ENCODE measurements at regions not wholly inside any gene's neighbourhood (a gene's known extent, or its start where the extent isn't known, plus 50 kb on each side); places are given as distances from the start of the nearest gene placed in this dataset.

DNA sequence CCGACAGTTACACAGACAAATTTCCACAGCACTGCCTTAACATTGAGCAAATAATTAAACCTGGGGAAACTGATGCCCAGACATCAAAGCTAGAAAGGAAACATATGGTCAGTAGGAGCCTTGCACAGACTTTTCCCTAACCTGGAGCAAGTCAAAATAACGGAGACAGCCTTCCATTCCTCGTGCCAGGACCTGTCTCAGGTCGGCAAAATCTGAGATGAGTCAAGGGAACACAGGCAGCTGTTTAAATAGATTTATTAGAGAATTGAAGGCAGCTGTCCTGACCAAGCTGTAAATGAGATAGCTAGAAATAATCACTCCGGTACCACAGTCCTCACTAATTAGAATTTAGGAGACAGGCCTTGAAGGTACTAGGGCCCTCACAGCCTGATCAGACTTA is 81.2 kb downstream of the RAMP3 start:
- TF ChIP-seq, protein P1, sequence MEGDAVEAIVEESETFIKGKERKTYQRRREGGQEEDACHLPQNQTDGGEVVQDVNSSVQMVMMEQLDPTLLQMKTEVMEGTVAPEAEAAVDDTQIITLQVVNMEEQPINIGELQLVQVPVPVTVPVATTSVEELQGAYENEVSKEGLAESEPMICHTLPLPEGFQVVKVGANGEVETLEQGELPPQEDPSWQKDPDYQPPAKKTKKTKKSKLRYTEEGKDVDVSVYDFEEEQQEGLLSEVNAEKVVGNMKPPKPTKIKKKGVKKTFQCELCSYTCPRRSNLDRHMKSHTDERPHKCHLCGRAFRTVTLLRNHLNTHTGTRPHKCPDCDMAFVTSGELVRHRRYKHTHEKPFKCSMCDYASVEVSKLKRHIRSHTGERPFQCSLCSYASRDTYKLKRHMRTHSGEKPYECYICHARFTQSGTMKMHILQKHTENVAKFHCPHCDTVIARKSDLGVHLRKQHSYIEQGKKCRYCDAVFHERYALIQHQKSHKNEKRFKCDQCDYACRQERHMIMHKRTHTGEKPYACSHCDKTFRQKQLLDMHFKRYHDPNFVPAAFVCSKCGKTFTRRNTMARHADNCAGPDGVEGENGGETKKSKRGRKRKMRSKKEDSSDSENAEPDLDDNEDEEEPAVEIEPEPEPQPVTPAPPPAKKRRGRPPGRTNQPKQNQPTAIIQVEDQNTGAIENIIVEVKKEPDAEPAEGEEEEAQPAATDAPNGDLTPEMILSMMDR (IDR thresholded peaks at IDR 0.05) = no peak
- TF ChIP-seq ELF4 (CRISPR knock-in tag; IDR thresholded peaks at IDR 0.05; ENCODE audit: low read depth) (no peak), NR1H2 (CRISPR knock-in tag; IDR thresholded peaks at IDR 0.05) (no peak)

Data from WTC11 (cell line).